Activated CD8-positive, alpha-beta memory T cell treated with anti-CD3 and anti-CD28 coated beads for 4 hours (primary cell): ENCODE measurements at regions not wholly inside any gene's neighbourhood (a gene's known extent, or its start where the extent isn't known, plus 50 kb on each side); places are given as distances from the start of the nearest gene placed in this dataset.

Source experiments
- DNase-seq, 2 donors: peaks; one replicate each; pipeline ENCODE4 v3.0.0-alpha.2; 2020; ENCODE audit warnings: low read depth in 2 of 2

GRCh38 chr5:138665261-138665660 is 88.0 kb upstream of the CTNNA1 start:
- no peak for DNase-seq

- DNase-seq = no peak
Observed at GRCh38 chr5:138664276-138664943, 88.8 kb upstream of the CTNNA1 start.

GRCh38 chr5:138663561-138663960 is 88.4 kb upstream of the HSPA9 start:
- no peak for DNase-seq

- no peak for DNase-seq
Observed at GRCh38 chr5:138663009-138663408, 87.8 kb upstream of the HSPA9 start.

GRCh38 chr5:138662599-138662998 is 87.4 kb upstream of the HSPA9 start:
- no peak for DNase-seq

- no peak for DNase-seq
Observed at GRCh38 chr5:138661991-138662434, 86.8 kb upstream of the HSPA9 start.

GRCh38 chr5:138661291-138661960 is 86.2 kb upstream of the HSPA9 start:
- DNase-seq = no peak

- DNase-seq = no peak
Observed at GRCh38 chr5:138660051-138660572, 84.9 kb upstream of the HSPA9 start.

GRCh38 chr5:138659561-138659960 is 84.4 kb upstream of the HSPA9 start:
- no peak for DNase-seq

GRCh38 chr5:138659121-138659520 is 83.9 kb upstream of the HSPA9 start:
- no peak for DNase-seq

- DNase-seq = no peak
Observed at GRCh38 chr5:138658676-138659075, 83.5 kb upstream of the HSPA9 start.

- DNase-seq = no peak
Observed at GRCh38 chr5:138657360-138657759, 82.2 kb upstream of the HSPA9 start.

- no peak for DNase-seq
Observed at GRCh38 chr5:138656916-138657315, 81.7 kb upstream of the HSPA9 start.

GRCh38 chr5:138655530-138656190 is 80.5 kb upstream of the HSPA9 start:
- no peak for DNase-seq

GRCh38 chr5:138654281-138654867 is 79.2 kb upstream of the HSPA9 start:
- DNase-seq = peak; percentile 57 to 76

GRCh38 chr5:138653502-138653901 is 78.3 kb upstream of the HSPA9 start:
- no peak for DNase-seq

GRCh38 chr5:138651767-138652117 is 76.5 kb upstream of the HSPA9 start:
- DNase-seq = no peak

- DNase-seq = no peak
Observed at GRCh38 chr5:138651058-138651766, 76.0 kb upstream of the HSPA9 start.

GRCh38 chr5:138650196-138650595 is 75.0 kb upstream of the HSPA9 start:
- DNase-seq = no peak

GRCh38 chr5:138649775-138650174 is 74.6 kb upstream of the HSPA9 start:
- DNase-seq = no peak

- no peak for DNase-seq
Observed at GRCh38 chr5:138649316-138649720, 74.1 kb upstream of the HSPA9 start.

- DNase-seq = no peak
Observed at GRCh38 chr5:138648841-138649240, 73.6 kb upstream of the HSPA9 start.
